H9 (cell line): ENCODE measurements at regions not wholly inside any gene's neighbourhood (a gene's known extent, or its start where the extent isn't known, plus 50 kb on each side); places are given as distances from the start of the nearest gene placed in this dataset.

Experiments
- DNase-seq: peaks from one replicate; pipeline ENCODE4 v3.0.0-alpha.2; 2017
- H2AFZ ChIP-seq: one replicate; pipeline ENCODE4 v1.6.1; 2013; ENCODE audit warnings: mild to moderate bottlenecking, low read length, control low read depth, moderate library complexity
- H2AK5ac ChIP-seq: 2 replicates; pipeline ENCODE4 v1.6.1; 2013; ENCODE audit warnings: low read length, control low read depth, mixed read lengths; ENCODE audit not compliant: insufficient read length
- H2BK120ac ChIP-seq: one replicate; pipeline ENCODE4 v1.6.1; 2013; ENCODE audit warnings: low read depth, mild to moderate bottlenecking, low read length, control low read depth, inconsistent platforms; ENCODE audit not compliant: poor library complexity, severe bottlenecking
- H2BK12ac ChIP-seq: 2 replicates; pipeline ENCODE4 v1.6.1; 2013; ENCODE audit warnings: low read length, control low read depth, mixed read lengths, low read depth; ENCODE audit not compliant: insufficient read length
- H2BK15ac ChIP-seq: 2 replicates; pipeline ENCODE4 v1.6.1; 2013; ENCODE audit warnings: low read depth, low read length, control low read depth
- H2BK20ac ChIP-seq: one replicate; pipeline ENCODE4 v1.6.1; 2013; ENCODE audit warnings: low read depth, mild to moderate bottlenecking, low read length, control low read depth, inconsistent platforms; ENCODE audit not compliant: poor library complexity, severe bottlenecking
- H2BK5ac ChIP-seq: 2 replicates; pipeline ENCODE4 v1.6.1; 2013; ENCODE audit warnings: low read length, control low read depth, mixed read lengths; ENCODE audit not compliant: insufficient read length
- H3K14ac ChIP-seq: 2 replicates; pipeline ENCODE4 v1.6.1; 2013; ENCODE audit warnings: low read length, control low read depth; ENCODE audit not compliant: insufficient read depth
- H3K18ac ChIP-seq: 2 replicates; pipeline ENCODE4 v1.6.1; 2013; ENCODE audit warnings: low read depth, mild to moderate bottlenecking, mixed read lengths, low read length, control low read depth; ENCODE audit not compliant: insufficient read length
- H3K23ac ChIP-seq: 2 replicates; pipeline ENCODE4 v1.6.1; 2013; ENCODE audit warnings: low read length, control low read depth, mixed read lengths, low read depth; ENCODE audit not compliant: insufficient read length
- H3K23me2 ChIP-seq: 2 replicates; pipeline ENCODE4 v1.6.1; 2013; ENCODE audit warnings: low read depth, mild to moderate bottlenecking, mixed read lengths, low read length, control low read depth; ENCODE audit not compliant: insufficient read length, poor library complexity, severe bottlenecking
- H3K27ac ChIP-seq: 2 replicates; pipeline ENCODE4 v1.5.1; 2013; ENCODE audit warnings: low read length, control low read depth, mixed read lengths, low read depth; ENCODE audit not compliant: insufficient read length
- H3K27me3 ChIP-seq: 2 replicates; pipeline ENCODE4 v1.6.1; 2013; ENCODE audit warnings: low read length, control low read depth, inconsistent platforms; ENCODE audit not compliant: insufficient read depth
- H3K4ac ChIP-seq: 2 replicates; pipeline ENCODE4 v1.6.1; 2013; ENCODE audit warnings: low read depth, mild to moderate bottlenecking, control low read depth, inconsistent platforms, low read length, moderate library complexity
- H3K4me1 ChIP-seq: 2 replicates; pipeline ENCODE4 v1.6.1; 2013; ENCODE audit warnings: low read length, control low read depth, inconsistent platforms; ENCODE audit not compliant: insufficient read depth
- H3K4me2 ChIP-seq: 2 replicates; pipeline ENCODE4 v1.6.1; 2013; ENCODE audit warnings: low read length, control low read depth, mixed read lengths; ENCODE audit not compliant: insufficient read length, insufficient read depth
- H3K56ac ChIP-seq: 2 replicates; pipeline ENCODE4 v1.6.1; 2013; ENCODE audit warnings: low read depth, mild to moderate bottlenecking, mixed read lengths, low read length, control low read depth; ENCODE audit not compliant: insufficient read length
- H3K79me1 ChIP-seq: 2 replicates; pipeline ENCODE4 v1.6.1; 2013; ENCODE audit warnings: low read depth, mild to moderate bottlenecking, moderate library complexity, low read length, control low read depth, inconsistent platforms; ENCODE audit not compliant: insufficient read depth, poor library complexity, severe bottlenecking
- H3K79me2 ChIP-seq: 2 replicates; pipeline ENCODE4 v1.6.1; 2013; ENCODE audit warnings: low read length, control low read depth, inconsistent platforms; ENCODE audit not compliant: insufficient read depth
- H3K9ac ChIP-seq: 2 replicates; pipeline ENCODE4 v1.6.1; 2013; ENCODE audit warnings: low read length, control low read depth, mixed read lengths; ENCODE audit not compliant: insufficient read length; ENCODE audit errors: extremely low read depth
- H3K9me3 ChIP-seq: one replicate; pipeline ENCODE4 v1.6.1; 2013; ENCODE audit warnings: low read depth, low read length, inconsistent platforms; ENCODE audit not compliant: control insufficient read depth
- H3T11ph ChIP-seq: one replicate; pipeline ENCODE4 v1.6.1; 2013; ENCODE audit warnings: mild to moderate bottlenecking, low read length, control low read depth, inconsistent platforms
- H4K20me1 ChIP-seq: one replicate; pipeline ENCODE4 v1.6.1; 2013; ENCODE audit not compliant: control insufficient read depth, insufficient read length, insufficient read depth
- H4K5ac ChIP-seq: 2 replicates; pipeline ENCODE4 v1.6.1; 2013; ENCODE audit warnings: low read depth, mild to moderate bottlenecking, mixed read lengths, low read length, control low read depth; ENCODE audit not compliant: insufficient read length
- H4K8ac ChIP-seq: replicated peaks from 2 replicates; pipeline ENCODE4 v1.6.1; 2013; ENCODE audit warnings: low read length, control low read depth, mixed read lengths, low read depth; ENCODE audit not compliant: insufficient read length
- H4K91ac ChIP-seq: 2 replicates; pipeline ENCODE4 v1.6.1; 2013; ENCODE audit warnings: low read depth, mild to moderate bottlenecking, moderate library complexity, mixed read lengths, low read length, control low read depth; ENCODE audit not compliant: insufficient read length
- H3K27ac Mint-ChIP-seq, 3 experiments: 2 replicates in 2 of 3; 3 replicates in 1 of 3; pipeline ENCODE4 v1.8.0; 2020 to 2021; ENCODE audit warnings: mixed read lengths in 3 of 3, mild to moderate bottlenecking in 1 of 3, moderate library complexity in 1 of 3
- H3K27me3 Mint-ChIP-seq: 2 replicates; pipeline ENCODE4 v1.8.0; 2021; ENCODE audit warnings: low read depth, mild to moderate bottlenecking, moderate library complexity, mixed read lengths
- H3K36me3 Mint-ChIP-seq, 3 experiments: 2 replicates in 2 of 3; 3 replicates in 1 of 3; pipeline ENCODE4 v1.8.0; 2020 to 2021; ENCODE audit warnings: low read depth in 3 of 3, mixed read lengths in 3 of 3; ENCODE audit not compliant: insufficient read depth in 1 of 3
- H3K4me1 Mint-ChIP-seq, 2 experiments: 2 replicates each; pipeline ENCODE4 v1.8.0; 2020; ENCODE audit warnings: mixed read lengths in 2 of 2
- H3K4me3 Mint-ChIP-seq, 2 experiments: 2 replicates in 1 of 2; 3 replicates in 1 of 2; pipeline ENCODE4 v1.8.0; 2020 to 2021; ENCODE audit warnings: mild to moderate bottlenecking in 2 of 2, mixed read lengths in 2 of 2, moderate library complexity in 1 of 2
- H3K9me3 Mint-ChIP-seq, 2 experiments: 2 replicates in 1 of 2; 3 replicates in 1 of 2; pipeline ENCODE4 v1.8.0; 2020; ENCODE audit warnings: mild to moderate bottlenecking in 2 of 2, mixed read lengths in 2 of 2, moderate library complexity in 1 of 2
- CTCF ChIP-seq: fragments of 200-600 bp; sonication (generic); conservative IDR thresholded peaks from 3 replicates; pipeline ENCODE4 v1.8.0; 2021; ENCODE audit warnings: antibody characterized with exemption, mild to moderate bottlenecking
- WGBS: extraction: QIAGEN DNeasy Blood & Tissue Kit; methylation state at CpG from one replicate; pipeline ENCODE4 v1.1.7; 2013; ENCODE audit warnings: missing lambda C conversion rate, low lambda C conversion rate, mixed read lengths; ENCODE audit not compliant: insufficient read length; ENCODE audit errors: extremely low coverage; 5-methylcytosine and 5-hydroxymethylcytosine counted together

- Histone ChIP-seq H3K4ac (no peak overlapping the region), H2AK5ac (no peak overlapping the region), H3K56ac (no peak overlapping the region), H2BK5ac (no peak overlapping the region), H3K27me3 (no peaks in the 10 kb centered on the region), H3K79me1 (no peaks in the 10 kb centered on the region), H3K14ac (no peak overlapping the region), H3K23me2 (no peaks in the 10 kb centered on the region), H2BK15ac (no peak overlapping the region), H3K79me2 (no peaks in the 10 kb centered on the region), H4K5ac (no peak overlapping the region), H3K9ac (no peak overlapping the region), H4K20me1 (no peaks in the 10 kb centered on the region), H3K4me1 (no peaks in the 10 kb centered on the region), H3K27ac (no peak overlapping the region), H3K23ac (no peak overlapping the region), H2BK12ac (no peak overlapping the region), H4K8ac (no peak overlapping the region), H3T11ph (no peak overlapping the region), H3K18ac (no peak overlapping the region), H3K9me3 (no peaks in the 10 kb centered on the region), H2BK20ac (no peak overlapping the region), H4K91ac (no peak overlapping the region), H2BK120ac (no peak overlapping the region), H2AFZ (no peak overlapping the region), H3K4me2 (no peak overlapping the region)
- Mint-ChIP-seq H3K27ac (no peak overlapping the region), H3K9me3 (peaks cover 18 to 27% of the 10 kb centered on the region in 2 experiments), H3K27me3 (no peaks in the 10 kb centered on the region; the same call in 1 of the 2 replicates), H3K36me3 (peaks cover 4 to 27% (median 5%) of the 10 kb centered on the region in 3 experiments; a peak in 4 of 7 replicates), H3K4me3 (no peak overlapping the region), H3K4me1 (peaks cover 0 to 3% of the 10 kb centered on the region in 2 experiments; a peak in 1 of 4 replicates)
- no CpG with 5 or more reads among the region's 4 CpGs for WGBS
- TF ChIP-seq CTCF = no peak; the same call in 2 of the 3 replicates
- DNase-seq = no peak
Measured at GRCh38 chr21:31786164-31786920, 54.4 kb upstream of the SCAF4 start.
